ENCODE measurements at regions not wholly inside any gene's neighbourhood (a gene's known extent, or its start where the extent isn't known, plus 50 kb on each side); places are given as distances from the start of the nearest gene placed in this dataset.

- Mint-ChIP-seq H3K36me3 (ENCODE audit: low read depth) (no peaks in the 10 kb centered on the region), H3K9me3 (peaks cover 13% of the 10 kb centered on the region), H3K27ac (no peak overlapping the region), H3K4me1 (ENCODE audit: low read depth) (no peaks in the 10 kb centered on the region), H3K4me3 (no peak overlapping the region), H3K27me3 (no peaks in the 10 kb centered on the region)
- intact Hi-C loops (cut with micrococcal nuclease), result no loop called here
Measured at GRCh38 chr5:124262991-124263571, 483.4 kb downstream of the ZNF608 start.

- no peaks in the 10 kb centered on the region for H3K36me3 Mint-ChIP-seq (ENCODE audit: low read depth)
- peaks cover 17% of the 10 kb centered on the region for H3K9me3 Mint-ChIP-seq
- H3K27me3 Mint-ChIP-seq, result no peaks in the 10 kb centered on the region
- no peak overlapping the region for H3K4me3 Mint-ChIP-seq
- no peak overlapping the region for H3K27ac Mint-ChIP-seq
- no peaks in the 10 kb centered on the region for H3K4me1 Mint-ChIP-seq (ENCODE audit: low read depth)
- intact Hi-C loops (cut with micrococcal nuclease), result no loop called here
Measured at GRCh38 chr5:124262470-124262869, 484.0 kb downstream of the ZNF608 start.

- intact Hi-C loops (cut with micrococcal nuclease), result no loop called here
Measured at GRCh38 chr5:124261848-124262247, 484.6 kb downstream of the ZNF608 start.

GRCh38 chr5:124260921-124261515 is 485.4 kb downstream of the ZNF608 start:
- intact Hi-C loops (cut with micrococcal nuclease), result no loop called here
- no peak overlapping the region for H3K4me3 Mint-ChIP-seq

More at GRCh38 chr5:124261848-124262247, 484.6 kb downstream of the ZNF608 start:
- H3K36me3 Mint-ChIP-seq (ENCODE audit: low read depth), result no peaks in the 10 kb centered on the region
- no peak overlapping the region for H3K4me3 Mint-ChIP-seq
- H3K27me3 Mint-ChIP-seq, result no peaks in the 10 kb centered on the region
- no peak overlapping the region for H3K27ac Mint-ChIP-seq
- H3K4me1 Mint-ChIP-seq (ENCODE audit: low read depth), result no peaks in the 10 kb centered on the region
- H3K9me3 Mint-ChIP-seq, result peaks cover 22% of the 10 kb centered on the region

GRCh38 chr5:124259017-124259416 is 487.4 kb downstream of the ZNF608 start:
- intact Hi-C loops (cut with micrococcal nuclease), result no loop called here
- Mint-ChIP-seq H3K36me3 (ENCODE audit: low read depth) (no peaks in the 10 kb centered on the region), H3K27me3 (no peaks in the 10 kb centered on the region), H3K27ac (no peak overlapping the region), H3K4me3 (no peak overlapping the region), H3K4me1 (ENCODE audit: low read depth) (no peaks in the 10 kb centered on the region), H3K9me3 (peaks cover 40% of the 10 kb centered on the region)

More at GRCh38 chr5:124260921-124261515, 485.4 kb downstream of the ZNF608 start:
- Mint-ChIP-seq H3K4me1 (ENCODE audit: low read depth) (no peaks in the 10 kb centered on the region), H3K9me3 (peaks cover 31% of the 10 kb centered on the region), H3K36me3 (ENCODE audit: low read depth) (no peaks in the 10 kb centered on the region), H3K27ac (no peak overlapping the region), H3K27me3 (no peaks in the 10 kb centered on the region)

- Mint-ChIP-seq H3K4me3 (no peak overlapping the region), H3K27ac (no peak overlapping the region), H3K36me3 (ENCODE audit: low read depth) (no peaks in the 10 kb centered on the region), H3K4me1 (ENCODE audit: low read depth) (no peaks in the 10 kb centered on the region), H3K9me3 (peaks cover 40% of the 10 kb centered on the region), H3K27me3 (no peaks in the 10 kb centered on the region)
- intact Hi-C loops (cut with micrococcal nuclease), result no loop called here
Measured at GRCh38 chr5:124257048-124257447, 489.4 kb downstream of the ZNF608 start.

GRCh38 chr5:124253203-124253810 is 493.1 kb downstream of the ZNF608 start:
- Mint-ChIP-seq H3K4me1 (ENCODE audit: low read depth) (no peaks in the 10 kb centered on the region), H3K36me3 (ENCODE audit: low read depth) (no peaks in the 10 kb centered on the region), H3K27me3 (no peaks in the 10 kb centered on the region), H3K27ac (no peak overlapping the region), H3K9me3 (peaks cover 47% of the 10 kb centered on the region), H3K4me3 (no peak overlapping the region)
- intact Hi-C loops (cut with micrococcal nuclease), result no loop called here

- Mint-ChIP-seq H3K27me3 (no peaks in the 10 kb centered on the region), H3K27ac (no peak overlapping the region), H3K4me1 (ENCODE audit: low read depth) (no peaks in the 10 kb centered on the region), H3K4me3 (no peak overlapping the region), H3K36me3 (ENCODE audit: low read depth) (no peaks in the 10 kb centered on the region), H3K9me3 (peaks cover 42% of the 10 kb centered on the region)
- intact Hi-C loops (cut with micrococcal nuclease), result no loop called here
Measured at GRCh38 chr5:124252747-124253146, 493.7 kb downstream of the ZNF608 start.

- no peaks in the 10 kb centered on the region for H3K27me3 Mint-ChIP-seq
- no peak overlapping the region for H3K27ac Mint-ChIP-seq
- no peaks in the 10 kb centered on the region for H3K36me3 Mint-ChIP-seq (ENCODE audit: low read depth)
- no peaks in the 10 kb centered on the region for H3K4me1 Mint-ChIP-seq (ENCODE audit: low read depth)
- H3K9me3 Mint-ChIP-seq, result peaks cover 43% of the 10 kb centered on the region
- no peak overlapping the region for H3K4me3 Mint-ChIP-seq
- intact Hi-C loops (cut with micrococcal nuclease), result no loop called here
Measured at GRCh38 chr5:124252191-124252638, 494.2 kb downstream of the ZNF608 start.

GRCh38 chr5:124245276-124245675 is 501.2 kb downstream of the ZNF608 start:
- no peaks in the 10 kb centered on the region for H3K4me1 Mint-ChIP-seq (ENCODE audit: low read depth)
- H3K9me3 Mint-ChIP-seq, result peaks cover 71% of the 10 kb centered on the region
- intact Hi-C loops (cut with micrococcal nuclease), result no loop called here
- H3K36me3 Mint-ChIP-seq (ENCODE audit: low read depth), result no peaks in the 10 kb centered on the region
- no peak overlapping the region for H3K27ac Mint-ChIP-seq
- no peaks in the 10 kb centered on the region for H3K27me3 Mint-ChIP-seq
- no peak overlapping the region for H3K4me3 Mint-ChIP-seq

GRCh38 chr5:124240732-124241131 is 505.7 kb downstream of the ZNF608 start:
- no peaks in the 10 kb centered on the region for H3K27me3 Mint-ChIP-seq
- no peaks in the 10 kb centered on the region for H3K4me1 Mint-ChIP-seq (ENCODE audit: low read depth)
- no peak overlapping the region for H3K27ac Mint-ChIP-seq
- intact Hi-C loops (cut with micrococcal nuclease), result no loop called here
- H3K36me3 Mint-ChIP-seq (ENCODE audit: low read depth), result no peaks in the 10 kb centered on the region
- H3K9me3 Mint-ChIP-seq, result peaks cover 54% of the 10 kb centered on the region
- no peak overlapping the region for H3K4me3 Mint-ChIP-seq

GRCh38 chr5:124239572-124239971 is 506.9 kb downstream of the ZNF608 start:
- no peak overlapping the region for H3K4me3 Mint-ChIP-seq
- H3K27me3 Mint-ChIP-seq, result no peaks in the 10 kb centered on the region
- H3K36me3 Mint-ChIP-seq (ENCODE audit: low read depth), result no peaks in the 10 kb centered on the region
- intact Hi-C loops (cut with micrococcal nuclease), result no loop called here
- H3K4me1 Mint-ChIP-seq (ENCODE audit: low read depth), result no peaks in the 10 kb centered on the region
- H3K9me3 Mint-ChIP-seq, result peaks cover 44% of the 10 kb centered on the region
- H3K27ac Mint-ChIP-seq, result no peak overlapping the region

- Mint-ChIP-seq H3K4me3 (no peak overlapping the region), H3K9me3 (peaks cover 32% of the 10 kb centered on the region), H3K27me3 (no peaks in the 10 kb centered on the region), H3K27ac (no peak overlapping the region), H3K4me1 (ENCODE audit: low read depth) (no peaks in the 10 kb centered on the region), H3K36me3 (ENCODE audit: low read depth) (no peaks in the 10 kb centered on the region)
- intact Hi-C loops (cut with micrococcal nuclease), result no loop called here
Measured at GRCh38 chr5:124238350-124238749, 508.1 kb downstream of the ZNF608 start.

- no peak overlapping the region for H3K4me3 Mint-ChIP-seq
- H3K9me3 Mint-ChIP-seq, result peaks cover 24% of the 10 kb centered on the region
- no peak overlapping the region for H3K27ac Mint-ChIP-seq
- no peaks in the 10 kb centered on the region for H3K36me3 Mint-ChIP-seq (ENCODE audit: low read depth)
- H3K27me3 Mint-ChIP-seq, result no peaks in the 10 kb centered on the region
- H3K4me1 Mint-ChIP-seq (ENCODE audit: low read depth), result no peaks in the 10 kb centered on the region
- intact Hi-C loops (cut with micrococcal nuclease), result no loop called here
Measured at GRCh38 chr5:124237206-124237695, 509.2 kb downstream of the ZNF608 start.
